Activated gamma-delta T cell (primary cell): ENCODE measurements at regions not wholly inside any gene's neighbourhood (a gene's known extent, or its start where the extent isn't known, plus 50 kb on each side); places are given as distances from the start of the nearest gene placed in this dataset.

Source experiments
- DNase-seq: peaks from one replicate; lab custom pipeline; 2025; lab: John Stamatoyannopoulos, UW

DNA sequence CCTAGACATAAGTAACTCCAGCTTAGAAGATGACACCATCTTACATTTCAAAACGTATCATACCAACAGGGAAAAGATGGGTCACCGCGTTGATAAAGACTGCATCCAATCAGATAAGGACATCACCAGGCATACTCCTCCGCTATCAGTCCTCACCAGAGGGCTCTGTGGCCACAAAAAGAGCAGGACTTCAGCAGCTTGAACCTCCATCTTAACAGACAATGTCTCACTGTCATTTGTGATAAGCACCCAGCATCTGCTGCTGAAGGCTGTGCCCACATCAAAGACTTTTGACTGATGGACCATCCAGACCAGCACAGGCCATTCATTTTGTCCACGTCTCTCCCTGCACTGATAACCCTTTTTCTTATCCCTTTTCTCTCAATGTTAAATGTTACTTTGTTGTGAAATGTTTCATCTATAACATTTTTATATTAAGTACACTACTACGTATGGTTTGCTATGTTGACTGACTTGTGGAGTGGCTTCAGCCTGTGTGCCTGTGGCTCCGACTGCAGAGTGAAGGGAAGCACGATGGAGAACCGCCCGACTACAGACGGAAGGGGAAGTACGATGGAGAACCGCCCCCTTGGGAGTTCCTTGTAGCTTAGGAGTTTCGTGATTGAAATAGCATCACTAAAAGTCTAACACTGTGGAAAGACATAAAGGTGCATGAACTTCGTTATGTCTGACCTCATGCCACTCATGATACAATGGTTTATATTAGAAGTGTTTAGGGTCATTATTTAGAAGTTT lies 595.4 kb upstream of the AGA start:
- DNase-seq, result no peak

GRCh38 chr4:178056996-178057395 lies 614.8 kb upstream of the AGA start:
- no peak for DNase-seq

DNA sequence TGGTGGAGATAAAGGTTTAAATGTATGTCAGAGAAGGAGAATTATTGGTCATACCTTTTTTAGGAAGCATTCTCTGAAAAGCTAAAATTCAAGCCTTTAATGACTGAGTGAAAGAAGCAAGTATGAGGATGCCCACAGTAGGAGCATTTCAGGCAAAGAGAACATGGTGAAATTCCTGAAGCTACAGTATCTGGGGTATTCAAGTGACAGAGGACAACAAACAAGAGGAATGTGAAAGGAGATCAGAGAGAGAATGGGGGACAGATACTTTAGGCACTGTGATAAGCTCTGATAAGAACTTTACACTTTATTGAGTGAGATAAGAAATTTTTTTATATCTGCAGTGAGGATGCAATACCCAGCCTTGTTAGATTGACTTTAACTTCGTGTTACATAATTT lies 621.3 kb upstream of the AGA start:
- DNase-seq, result no peak

DNA sequence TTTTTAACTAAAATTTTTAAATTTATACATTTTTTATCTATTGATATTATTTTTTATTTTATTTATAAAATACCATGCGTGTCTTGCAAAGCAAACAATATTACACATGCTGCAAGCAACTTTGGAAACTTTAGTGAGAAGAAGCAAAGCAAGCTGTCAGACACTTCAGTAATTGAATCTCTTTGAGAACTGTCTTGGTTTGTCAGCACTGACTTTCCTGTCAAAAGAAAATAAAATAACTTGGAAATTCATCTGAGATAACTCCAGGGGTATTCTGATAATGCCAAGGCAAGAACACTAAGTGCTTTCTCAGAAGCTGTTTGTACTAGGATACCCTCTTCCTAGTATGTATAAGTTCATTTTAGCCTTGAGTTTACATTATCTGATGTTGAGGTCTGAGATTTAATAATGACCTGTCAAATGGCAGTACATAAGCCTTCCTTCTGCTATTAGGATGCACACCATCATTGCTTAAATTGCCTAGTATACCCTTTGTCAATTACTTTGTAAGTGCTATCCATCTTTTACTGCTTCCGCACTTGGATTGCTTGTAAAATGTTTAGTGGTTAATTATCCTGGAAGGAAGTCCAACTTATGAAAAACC lies 624.2 kb upstream of the AGA start:
- DNase-seq, result no peak

DNA sequence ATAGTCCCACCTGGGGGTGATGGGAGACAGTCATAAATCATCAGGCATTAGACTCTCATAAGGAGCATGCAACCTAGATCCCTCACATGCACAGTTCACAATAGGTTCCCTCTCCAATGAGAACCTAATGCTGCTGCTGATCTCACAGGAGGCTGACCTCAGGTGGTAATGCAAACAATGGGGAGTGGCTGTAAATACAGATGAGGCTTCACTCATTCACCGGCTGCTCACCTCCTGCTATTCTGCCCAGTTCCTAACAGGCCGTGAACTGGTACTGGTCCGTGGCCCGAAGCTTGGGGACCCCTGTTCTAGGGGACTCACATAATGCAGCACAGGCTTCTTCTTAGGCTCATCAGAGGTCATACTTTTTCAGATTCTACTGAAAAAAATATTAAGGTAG lies 625.9 kb upstream of the AGA start:
- no peak for DNase-seq

DNA sequence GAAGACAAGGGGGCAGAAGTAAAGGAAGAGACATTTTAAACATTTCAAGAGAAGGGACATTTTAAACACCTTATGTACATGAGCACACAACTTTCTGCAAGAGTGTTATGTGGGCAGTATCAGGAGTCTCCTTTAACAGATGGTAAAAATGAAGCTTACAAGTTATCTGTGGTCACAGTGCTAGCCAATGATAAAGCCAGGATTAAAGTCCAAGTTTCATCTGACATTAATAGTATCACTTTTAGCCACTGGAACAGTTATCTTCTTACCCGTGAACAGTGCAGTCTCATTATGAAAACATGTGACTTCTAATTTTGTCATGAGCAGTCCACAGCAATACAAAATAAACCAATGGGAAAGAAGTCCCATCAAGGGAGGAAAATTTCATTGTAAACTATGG lies 627.9 kb upstream of the AGA start:
- no peak for DNase-seq

DNA sequence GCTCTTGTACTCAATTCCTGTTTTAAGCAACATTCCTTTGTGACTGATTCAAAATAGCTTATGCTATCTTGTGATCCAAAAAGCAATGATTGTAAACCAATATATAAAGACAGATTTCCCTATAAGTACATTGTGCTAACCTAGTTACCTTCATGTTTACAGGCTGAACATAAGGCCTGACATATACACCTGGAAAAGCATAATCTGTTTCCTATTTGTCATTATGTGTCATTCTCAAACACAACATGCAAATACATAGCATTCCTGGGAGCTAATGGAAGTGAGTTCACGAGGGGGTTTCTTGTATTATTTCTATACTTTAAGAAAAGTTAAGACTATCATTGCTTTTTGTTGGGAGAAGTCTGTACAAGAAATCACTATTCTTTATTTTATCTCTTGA lies 638.1 kb upstream of the AGA start:
- no peak for DNase-seq

- no peak for DNase-seq
Observed at GRCh38 chr4:178081176-178081575, 638.9 kb upstream of the AGA start.

DNA sequence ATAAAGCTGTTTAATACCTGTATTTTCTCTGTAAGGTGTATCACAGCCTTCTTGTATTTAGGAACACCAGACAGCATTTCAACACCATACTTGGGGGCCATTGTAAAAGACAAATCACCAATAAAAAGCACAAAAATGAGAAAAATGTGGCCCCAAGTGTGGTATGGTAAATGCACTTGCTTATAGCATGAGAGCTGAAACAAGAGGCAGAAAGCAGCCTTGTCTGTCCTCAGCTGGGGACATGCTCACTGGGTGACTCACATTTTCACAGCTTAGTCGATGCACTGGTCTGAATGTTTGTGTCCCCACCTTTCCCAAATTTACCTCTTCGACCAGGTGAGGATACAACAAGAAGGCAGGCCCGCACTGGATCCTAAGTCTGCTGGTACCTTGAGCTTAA lies 639.7 kb upstream of the AGA start:
- no peak for DNase-seq

- DNase-seq, result no peak
Observed at GRCh38 chr4:178082906-178083305, 640.7 kb upstream of the AGA start.

DNA sequence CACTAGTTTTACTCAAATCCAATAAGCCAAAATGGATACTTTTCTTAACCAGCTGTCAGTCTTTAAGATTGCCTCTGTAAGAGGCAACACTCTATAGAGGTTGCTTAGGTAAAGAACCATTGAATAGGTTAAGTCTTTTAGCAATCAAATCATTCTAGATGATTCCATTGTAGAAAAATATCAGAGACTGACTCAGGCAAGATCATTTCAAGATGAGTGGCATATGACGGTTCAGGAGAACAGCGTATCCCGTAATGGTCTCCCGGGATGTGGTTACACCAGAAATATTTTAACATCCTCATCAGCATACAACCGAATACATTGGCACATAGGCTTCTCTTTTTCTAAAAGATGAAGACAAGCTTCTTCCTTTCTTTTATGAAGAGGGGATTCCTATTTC lies 641.7 kb upstream of the AGA start:
- no peak for DNase-seq

GRCh38 chr4:178086320-178086719 lies 644.1 kb upstream of the AGA start:
- no peak for DNase-seq

GRCh38 chr4:178090640-178091411 lies 648.6 kb upstream of the AGA start:
- peak; percentile 4 for DNase-seq

DNA sequence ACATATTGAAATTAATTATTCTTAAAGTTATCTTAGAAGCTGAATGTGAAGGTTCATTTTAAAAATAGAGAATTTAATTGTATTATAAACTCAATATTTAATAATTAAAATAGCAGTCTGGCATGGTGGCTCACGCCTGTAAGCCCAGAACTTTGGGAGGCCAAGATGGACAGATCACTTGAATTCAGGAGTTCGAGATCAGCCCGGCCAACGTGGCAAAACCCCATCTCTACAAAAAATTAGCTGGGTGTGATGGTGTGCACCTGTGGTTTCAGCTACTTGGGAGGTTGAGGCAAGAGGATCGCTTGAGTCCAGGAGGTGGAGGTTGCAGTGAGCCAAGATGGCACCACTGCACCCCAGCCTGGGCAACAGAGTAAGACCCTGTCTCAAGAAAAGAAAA lies 659.9 kb upstream of the AGA start:
- DNase-seq, result no peak

- no peak for DNase-seq
Observed at GRCh38 chr4:178105242-178105641, 663.0 kb upstream of the AGA start.

DNA sequence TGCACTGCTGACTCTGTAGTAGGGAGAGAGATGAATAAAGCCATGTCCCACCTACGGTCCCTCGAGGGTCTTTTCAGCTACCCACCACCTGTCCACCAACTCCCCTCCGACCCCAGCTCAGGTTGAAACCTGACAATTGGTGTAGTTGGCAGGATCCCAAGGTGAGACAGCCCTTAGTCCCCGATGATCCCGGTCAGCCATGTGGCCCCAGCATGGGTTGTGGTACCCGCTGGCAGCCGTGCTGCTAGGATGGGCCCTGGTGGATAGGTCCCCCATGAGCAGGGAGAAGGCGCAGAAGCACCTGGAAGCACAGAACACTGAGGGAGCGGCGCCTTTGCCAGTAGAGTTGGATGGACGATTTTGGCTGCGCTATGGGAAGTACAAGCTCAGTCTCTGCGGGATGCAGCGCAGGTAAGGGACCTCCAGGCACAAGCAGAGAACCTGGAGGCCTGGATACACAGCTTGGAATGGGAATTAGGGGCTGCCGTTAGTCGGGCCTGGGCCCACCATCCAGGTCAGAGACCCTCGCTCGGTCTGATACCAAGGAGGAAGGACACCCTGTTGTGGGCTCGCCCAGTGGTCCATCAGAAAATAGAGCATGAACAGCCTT lies 694.6 kb upstream of the AGA start:
- no peak for DNase-seq

DNA sequence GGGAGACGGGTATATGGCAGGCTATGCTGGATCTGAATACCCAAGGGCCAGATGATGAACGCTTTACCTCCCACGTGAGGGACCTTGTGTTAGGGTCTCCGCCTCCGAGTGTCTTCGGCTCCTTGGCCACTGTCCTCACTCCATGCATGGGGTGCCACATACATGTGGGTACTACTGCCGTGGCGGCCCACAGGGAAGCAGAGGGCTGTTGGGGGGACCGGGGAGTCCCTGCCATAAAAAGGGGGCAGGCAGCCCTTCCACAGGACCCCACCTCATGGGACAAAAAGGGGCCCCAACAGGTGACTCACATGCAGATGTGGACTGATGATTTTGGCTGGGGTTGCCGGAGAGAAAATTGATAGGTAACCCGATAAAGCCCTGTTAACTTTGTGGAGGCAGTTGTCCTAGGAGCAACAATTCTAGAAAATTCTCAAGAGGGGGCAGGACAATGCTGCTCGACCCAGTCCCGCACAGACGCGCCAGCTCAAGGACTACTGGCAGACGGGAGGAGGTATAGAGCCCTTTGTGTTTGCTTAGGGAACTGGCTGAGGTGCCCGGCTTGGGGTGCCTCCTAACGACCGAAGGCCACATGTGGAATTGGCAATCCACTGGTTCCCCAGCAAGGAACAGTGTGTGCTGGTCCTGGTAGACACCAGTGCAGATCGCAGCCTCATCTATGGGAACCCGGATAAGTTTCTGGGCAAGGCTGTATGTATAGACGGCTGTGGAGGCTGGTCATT lies 695.7 kb upstream of the AGA start:
- no peak for DNase-seq

DNA sequence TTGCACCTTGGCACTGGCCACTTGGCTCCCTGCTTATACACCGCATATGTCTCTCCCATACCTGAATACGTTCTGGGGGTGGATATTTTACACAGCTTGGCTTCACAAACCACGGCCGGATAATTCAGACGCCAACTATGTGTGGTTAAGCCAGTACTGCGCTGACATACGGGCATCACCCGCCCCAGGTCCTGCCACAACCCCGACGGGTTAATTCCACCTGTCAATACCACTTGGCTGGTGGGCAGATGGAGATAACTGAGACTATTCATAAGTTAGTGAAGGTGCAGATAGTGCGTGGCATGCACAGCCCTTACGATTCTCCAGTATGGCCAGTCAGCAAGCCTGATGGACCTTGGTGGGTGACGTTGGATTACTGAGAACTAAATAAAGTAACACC lies 696.3 kb upstream of the AGA start:
- DNase-seq, result no peak

DNA sequence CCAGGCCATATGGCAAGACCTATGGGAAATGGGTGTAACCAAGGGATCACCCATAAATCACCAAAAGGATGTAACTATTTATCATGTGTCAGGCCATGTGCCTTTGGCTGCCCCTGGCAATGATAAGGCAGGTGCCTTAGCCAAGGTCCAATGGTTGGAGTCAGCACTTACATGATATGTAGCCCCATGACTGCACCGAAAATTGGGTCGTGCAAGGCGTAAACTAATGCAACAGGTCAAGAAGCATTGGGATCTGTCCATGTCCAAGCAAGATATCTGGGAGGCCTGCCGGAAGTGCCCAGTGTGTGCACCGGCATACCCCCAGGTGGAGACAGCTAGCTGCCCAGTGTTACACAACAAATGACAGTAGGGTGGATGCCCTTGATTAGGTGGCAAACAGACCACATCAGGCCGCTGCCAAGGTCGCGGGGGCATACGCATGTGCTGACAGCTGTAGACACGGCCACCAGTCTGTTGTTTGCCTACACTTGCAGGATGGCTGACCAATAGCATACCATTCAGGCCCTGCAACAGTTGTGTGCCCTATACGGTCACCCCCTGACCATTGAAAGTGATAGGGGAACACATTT lies 698.2 kb upstream of the AGA start:
- no peak for DNase-seq

GRCh38 chr4:178142724-178143123 lies 700.5 kb upstream of the AGA start:
- DNase-seq, result no peak

DNA sequence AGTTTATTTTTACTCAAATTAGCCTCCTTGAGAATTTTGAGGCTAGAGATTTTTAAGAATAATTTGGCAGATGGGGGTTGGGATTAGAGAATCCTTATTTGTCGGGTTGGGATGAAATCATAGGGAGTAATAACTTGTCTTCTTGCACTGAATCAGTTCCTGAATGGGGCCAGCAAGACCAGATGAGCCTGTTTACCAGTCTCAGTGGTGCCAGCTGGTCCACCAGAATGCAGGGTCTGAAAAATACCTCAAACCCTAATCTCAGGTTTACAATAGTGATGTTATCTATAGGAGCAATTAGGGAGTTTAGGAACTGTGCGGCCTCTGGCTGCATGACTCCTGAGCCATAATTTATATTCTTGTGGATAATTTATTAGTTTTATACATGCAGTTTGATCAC lies 705.9 kb upstream of the AGA start:
- DNase-seq, result no peak
